GM19238 (cell line): ENCODE measurements at regions not wholly inside any gene's neighbourhood (a gene's known extent, or its start where the extent isn't known, plus 50 kb on each side); places are given as distances from the start of the nearest gene placed in this dataset.

Source experiments
- DNase-seq: peaks from one replicate; pipeline ENCODE4 v3.0.0; 2011; ENCODE audit warnings: low spot score; ENCODE audit not compliant: insufficient read length

- no peak for DNase-seq
Observed at GRCh38 chr6:41428996-41429421, 93.6 kb downstream of the NCR2 start.

- no peak for DNase-seq
Observed at GRCh38 chr6:41429506-41430504, 94.4 kb downstream of the NCR2 start.

GRCh38 chr6:41430875-41431274, 95.5 kb downstream of the NCR2 start:
- DNase-seq: no peak

GRCh38 chr6:41432280-41432679, 96.9 kb downstream of the NCR2 start:
- DNase-seq: no peak

GRCh38 chr6:41434803-41435481, 99.5 kb downstream of the NCR2 start:
- DNase-seq: no peak

- no peak for DNase-seq
Observed at GRCh38 chr6:41437604-41438003, 102.2 kb downstream of the NCR2 start.

- no peak for DNase-seq
Observed at GRCh38 chr6:41438746-41439145, 103.3 kb downstream of the NCR2 start.

- DNase-seq: peak; percentile 75
Observed at GRCh38 chr6:41439524-41440418, 104.4 kb downstream of the NCR2 start.

GRCh38 chr6:41440958-41441357, 105.2 kb upstream of the FOXP4 start:
- no peak for DNase-seq

- no peak for DNase-seq
Observed at GRCh38 chr6:41441598-41442351, 104.4 kb upstream of the FOXP4 start.

GRCh38 chr6:41442352-41442672, 103.9 kb upstream of the FOXP4 start:
- DNase-seq: no peak

- no peak for DNase-seq
Observed at GRCh38 chr6:41442800-41443501, 103.2 kb upstream of the FOXP4 start.

- DNase-seq: no peak
Observed at GRCh38 chr6:41443616-41444525, 102.3 kb upstream of the FOXP4 start.

GRCh38 chr6:41445261-41445660, 100.9 kb upstream of the FOXP4 start:
- DNase-seq: no peak

GRCh38 chr6:41446132-41446531, 100.0 kb upstream of the FOXP4 start:
- DNase-seq: no peak

- no peak for DNase-seq
Observed at GRCh38 chr6:41446907-41447545, 99.2 kb upstream of the FOXP4 start.

- DNase-seq: no peak
Observed at GRCh38 chr6:41448256-41448655, 97.9 kb upstream of the FOXP4 start.

GRCh38 chr6:41449399-41450245, 96.6 kb upstream of the FOXP4 start:
- DNase-seq: no peak
